OCI-LY1 (cell line): ENCODE measurements at regions not wholly inside any gene's neighbourhood (a gene's known extent, or its start where the extent isn't known, plus 50 kb on each side); places are given as distances from the start of the nearest gene placed in this dataset.
A peak's percentile ranks its signal among the peaks of the same experiment; 100 is the strongest.

Experiments used
- H2AFZ ChIP-seq: fragments of 200-600 bp; sonication (generic), shearing (Covaris generic); 2 replicates; pipeline ENCODE4 v1.6.0; 2014; ENCODE audit warnings: antibody characterized with exemption, mild to moderate bottlenecking, low read length
- H3F3A ChIP-seq: fragments of 200-600 bp; sonication (generic), shearing (Covaris generic); 2 replicates; pipeline ENCODE4 v1.6.0; 2014; ENCODE audit warnings: mild to moderate bottlenecking, antibody characterized with exemption, low read length, moderate library complexity; ENCODE audit not compliant: insufficient read depth
- H3K27ac ChIP-seq: fragments of 200-600 bp; sonication (generic); 2 replicates; pipeline ENCODE4 v1.5.1; 2014; ENCODE audit warnings: low read length, mixed run types, mild to moderate bottlenecking, low read depth; ENCODE audit not compliant: poor library complexity, severe bottlenecking
- H3K27me3 ChIP-seq: fragments of 200-600 bp; sonication (generic); 2 replicates; pipeline ENCODE4 v1.6.0; 2014; ENCODE audit warnings: antibody characterized with exemption, mild to moderate bottlenecking, low read length, moderate library complexity; ENCODE audit not compliant: insufficient read depth
- H3K36me3 ChIP-seq: fragments of 200-600 bp; sonication (generic); 2 replicates; pipeline ENCODE4 v1.6.1; 2014; ENCODE audit warnings: mild to moderate bottlenecking, antibody characterized with exemption, low read length, moderate library complexity, mixed read lengths; ENCODE audit not compliant: insufficient read depth
- H3K4me1 ChIP-seq: fragments of 200-600 bp; sonication (generic); 2 replicates; pipeline ENCODE4 v1.5.1; 2014; ENCODE audit warnings: mild to moderate bottlenecking, low read length, moderate library complexity; ENCODE audit not compliant: insufficient read depth, severe bottlenecking
- H3K4me2 ChIP-seq: fragments of 200-600 bp; sonication (generic), shearing (Covaris generic); 2 replicates; pipeline ENCODE4 v1.6.1; 2014; ENCODE audit warnings: low read length
- H3K4me3 ChIP-seq: fragments of 200-600 bp; sonication (generic); 2 replicates; pipeline ENCODE4 v1.5.1; 2014; ENCODE audit warnings: low read length, low read depth, mild to moderate bottlenecking, mixed read lengths; ENCODE audit not compliant: poor library complexity, severe bottlenecking
- H3K79me2 ChIP-seq: fragments of 200-600 bp; shearing (Covaris generic); 2 replicates; pipeline ENCODE4 v1.6.1; 2016; ENCODE audit warnings: mixed run types, low read length, mixed read lengths; ENCODE audit not compliant: insufficient read depth
- H3K9ac ChIP-seq: fragments of 200-600 bp; sonication (generic), shearing (Covaris generic); 2 replicates; pipeline ENCODE4 v1.6.1; 2014; ENCODE audit warnings: mild to moderate bottlenecking, low read length, mixed read lengths
- H3K9me2 ChIP-seq: fragments of 200-600 bp; sonication (generic), shearing (Covaris generic); 2 replicates; pipeline ENCODE4 v1.6.1; 2014; ENCODE audit warnings: low read depth, mild to moderate bottlenecking, low read length, mixed read lengths
- H3K9me3 ChIP-seq: fragments of 200-600 bp; shearing (Covaris generic); 2 replicates; pipeline ENCODE4 v1.6.1; 2014; ENCODE audit warnings: low read length, mixed read lengths
- H4K20me1 ChIP-seq: fragments of 200-600 bp; sonication (generic), shearing (Covaris generic); 2 replicates; pipeline ENCODE4 v1.6.0; 2016; ENCODE audit warnings: mild to moderate bottlenecking, low read length; ENCODE audit not compliant: insufficient read depth
- EZH2 ChIP-seq: fragments of 200-600 bp; sonication (generic), shearing (Covaris generic); IDR thresholded peaks from 2 replicates; pipeline ENCODE4 v1.8.0; 2017; ENCODE audit warnings: borderline replicate concordance, mixed run types, mild to moderate bottlenecking, antibody characterized with exemption, low read length, moderate library complexity, mixed read lengths
- TF ChIP-seq, protein P1 (sequence below): fragments of 200-600 bp; sonication (generic), shearing (Covaris generic); IDR thresholded peaks from 2 replicates; pipeline ENCODE4 v1.5.1; 2017; ENCODE audit warnings: mild to moderate bottlenecking, antibody characterized with exemption, low read length, moderate library complexity, mixed read lengths

DNA sequence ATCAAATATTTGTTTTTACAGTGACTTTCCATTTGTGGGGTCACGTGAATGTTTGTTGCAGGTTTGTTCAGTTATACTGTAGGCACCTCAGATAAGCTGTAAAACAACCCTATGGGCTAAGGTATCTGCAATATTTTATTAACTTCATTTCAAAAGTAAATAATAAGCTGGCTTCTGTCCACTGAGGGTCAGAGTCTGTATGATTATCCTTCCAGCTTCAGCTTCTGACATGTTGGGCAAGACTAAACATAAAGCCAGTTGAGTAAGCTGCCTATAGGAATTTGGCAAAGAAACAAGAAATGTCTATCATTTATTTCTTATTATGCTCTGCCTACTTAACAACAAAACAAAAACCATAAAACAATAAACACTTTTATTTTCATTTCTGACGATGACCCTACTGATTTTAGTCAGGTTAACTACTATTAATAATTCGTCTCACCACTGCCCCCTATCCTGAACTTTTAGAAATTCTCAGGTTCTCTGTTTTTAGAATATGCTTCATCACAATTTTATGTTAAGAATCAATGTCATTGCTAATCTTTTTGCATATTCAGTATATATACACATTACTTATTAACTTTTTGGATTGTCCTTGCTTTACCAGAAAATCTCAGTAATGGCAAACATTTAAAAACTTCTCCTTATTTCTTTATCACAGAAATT, 413.6 kb upstream of the ADAMTSL1 start:
- H3K4me2 ChIP-seq, result no peak overlapping the region
- no peak overlapping the region for H3K9ac ChIP-seq
- TF ChIP-seq, protein P1, sequence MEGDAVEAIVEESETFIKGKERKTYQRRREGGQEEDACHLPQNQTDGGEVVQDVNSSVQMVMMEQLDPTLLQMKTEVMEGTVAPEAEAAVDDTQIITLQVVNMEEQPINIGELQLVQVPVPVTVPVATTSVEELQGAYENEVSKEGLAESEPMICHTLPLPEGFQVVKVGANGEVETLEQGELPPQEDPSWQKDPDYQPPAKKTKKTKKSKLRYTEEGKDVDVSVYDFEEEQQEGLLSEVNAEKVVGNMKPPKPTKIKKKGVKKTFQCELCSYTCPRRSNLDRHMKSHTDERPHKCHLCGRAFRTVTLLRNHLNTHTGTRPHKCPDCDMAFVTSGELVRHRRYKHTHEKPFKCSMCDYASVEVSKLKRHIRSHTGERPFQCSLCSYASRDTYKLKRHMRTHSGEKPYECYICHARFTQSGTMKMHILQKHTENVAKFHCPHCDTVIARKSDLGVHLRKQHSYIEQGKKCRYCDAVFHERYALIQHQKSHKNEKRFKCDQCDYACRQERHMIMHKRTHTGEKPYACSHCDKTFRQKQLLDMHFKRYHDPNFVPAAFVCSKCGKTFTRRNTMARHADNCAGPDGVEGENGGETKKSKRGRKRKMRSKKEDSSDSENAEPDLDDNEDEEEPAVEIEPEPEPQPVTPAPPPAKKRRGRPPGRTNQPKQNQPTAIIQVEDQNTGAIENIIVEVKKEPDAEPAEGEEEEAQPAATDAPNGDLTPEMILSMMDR, result peak; percentile 39; the same call in 1 of the 2 replicates
- TF ChIP-seq EZH2, result no peak
- no peaks in the 10 kb centered on the region for H3K79me2 ChIP-seq
- H3F3A ChIP-seq, result no peaks in the 10 kb centered on the region
- no peaks in the 10 kb centered on the region for H3K27me3 ChIP-seq
- no peak overlapping the region for H3K27ac ChIP-seq
- no peak overlapping the region for H3K4me3 ChIP-seq
- H3K36me3 ChIP-seq, result no peaks in the 10 kb centered on the region
- H4K20me1 ChIP-seq, result no peaks in the 10 kb centered on the region
- no peaks in the 10 kb centered on the region for H3K9me2 ChIP-seq
- no peaks in the 10 kb centered on the region for H3K9me3 ChIP-seq
- H3K4me1 ChIP-seq, result no peaks in the 10 kb centered on the region
- H2AFZ ChIP-seq, result no peak overlapping the region

DNA sequence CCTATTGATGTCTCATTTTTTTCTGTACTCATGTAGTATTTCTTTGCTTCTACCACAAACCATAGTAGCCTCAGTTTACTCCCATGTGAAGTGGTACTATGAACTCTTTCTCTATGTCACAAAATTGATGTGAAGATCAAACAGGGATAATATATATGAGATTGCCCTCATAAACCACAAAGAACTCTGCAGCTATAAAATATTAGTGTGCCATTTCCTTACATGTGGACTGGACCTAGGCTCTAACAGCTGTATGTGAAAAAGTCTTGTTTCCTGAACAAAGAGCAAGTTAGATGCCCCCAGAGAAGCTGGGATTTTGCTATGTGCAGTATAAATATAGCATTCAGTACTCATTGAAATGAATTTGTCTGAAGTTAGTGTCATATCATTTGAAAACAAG, 412.6 kb upstream of the ADAMTSL1 start:
- Histone ChIP-seq H3K9me2 (no peaks in the 10 kb centered on the region), H3K36me3 (no peaks in the 10 kb centered on the region), H4K20me1 (no peaks in the 10 kb centered on the region), H3K27ac (no peak overlapping the region), H3K4me1 (no peaks in the 10 kb centered on the region), H3K4me2 (no peak overlapping the region), H3K9me3 (no peaks in the 10 kb centered on the region), H3K79me2 (no peaks in the 10 kb centered on the region), H3K9ac (no peak overlapping the region), H2AFZ (no peak overlapping the region), H3K27me3 (no peaks in the 10 kb centered on the region), H3K4me3 (no peak overlapping the region), H3F3A (no peaks in the 10 kb centered on the region)
- TF ChIP-seq, protein P1, result no peak
- no peak for TF ChIP-seq EZH2

DNA sequence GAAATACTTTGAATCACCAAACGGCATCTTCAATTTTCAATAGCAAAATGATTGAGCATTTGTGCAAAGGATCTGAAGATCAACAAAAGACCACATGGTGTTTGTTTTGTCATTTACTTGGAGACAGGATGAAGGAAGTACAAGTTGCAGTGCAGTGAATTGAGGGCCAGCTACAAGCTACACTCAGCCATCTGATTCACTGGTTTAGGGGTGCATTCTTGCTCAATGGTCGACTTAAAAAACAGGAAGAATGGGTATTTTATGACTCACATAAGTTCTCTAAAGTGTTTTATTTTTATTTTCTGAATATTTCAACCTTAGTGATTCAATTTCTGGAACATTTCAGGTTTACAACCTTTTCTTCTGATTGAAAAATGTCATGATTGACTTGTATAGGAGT, 412.1 kb upstream of the ADAMTSL1 start:
- no peaks in the 10 kb centered on the region for H3K9me2 ChIP-seq
- H3K79me2 ChIP-seq, result no peaks in the 10 kb centered on the region
- H2AFZ ChIP-seq, result no peak overlapping the region
- TF ChIP-seq, protein P1, result no peak
- TF ChIP-seq EZH2, result no peak
- H3K9me3 ChIP-seq, result no peaks in the 10 kb centered on the region
- H3K27me3 ChIP-seq, result no peaks in the 10 kb centered on the region
- H3F3A ChIP-seq, result no peaks in the 10 kb centered on the region
- H3K4me3 ChIP-seq, result no peak overlapping the region
- H3K27ac ChIP-seq, result no peak overlapping the region
- no peaks in the 10 kb centered on the region for H3K36me3 ChIP-seq
- H3K4me1 ChIP-seq, result no peaks in the 10 kb centered on the region
- H3K9ac ChIP-seq, result no peak overlapping the region
- no peaks in the 10 kb centered on the region for H4K20me1 ChIP-seq
- H3K4me2 ChIP-seq, result no peak overlapping the region
